Type B pancreatic cell (in vitro differentiated cells): ENCODE measurements at regions not wholly inside any gene's neighbourhood (a gene's known extent, or its start where the extent isn't known, plus 50 kb on each side); places are given as distances from the start of the nearest gene placed in this dataset.

Experiments used
- DNase-seq: peaks from one replicate; pipeline ENCODE4 v3.0.0; 2021; ENCODE audit warnings: mixed read lengths; ENCODE audit not compliant: unreplicated experiment; ENCODE audit errors: extremely low spot score
- H3K27ac Mint-ChIP-seq: 2 replicates; pipeline ENCODE4 v1.8.0; 2021; ENCODE audit warnings: mild to moderate bottlenecking, mixed read lengths
- H3K27me3 Mint-ChIP-seq: 2 replicates; pipeline ENCODE4 v1.8.0; 2021; ENCODE audit warnings: mixed read lengths
- H3K36me3 Mint-ChIP-seq: 2 replicates; pipeline ENCODE4 v1.8.0; 2021; ENCODE audit warnings: mixed read lengths
- H3K4me1 Mint-ChIP-seq: one replicate; pipeline ENCODE4 v1.8.0; 2021; ENCODE audit warnings: mixed read lengths; ENCODE audit not compliant: unreplicated experiment
- H3K4me3 Mint-ChIP-seq: 2 replicates; pipeline ENCODE4 v1.8.0; 2021; ENCODE audit warnings: mild to moderate bottlenecking, mixed read lengths
- H3K9me3 Mint-ChIP-seq: 2 replicates; pipeline ENCODE4 v1.8.0; 2021; ENCODE audit warnings: mixed read lengths
- TF ChIP-seq, protein P1 (sequence below): fragments of 200-600 bp; sonication (generic); conservative IDR thresholded peaks from 2 replicates; pipeline ENCODE4 v1.5.0; 2021; ENCODE audit warnings: antibody characterized with exemption, mild to moderate bottlenecking

GRCh38 chr10:8766899-8767298 lies 712.4 kb downstream of the GATA3 start:
- no peak overlapping the region for H3K27ac Mint-ChIP-seq
- H3K36me3 Mint-ChIP-seq = no peaks in the 10 kb centered on the region
- TF ChIP-seq, protein P1, sequence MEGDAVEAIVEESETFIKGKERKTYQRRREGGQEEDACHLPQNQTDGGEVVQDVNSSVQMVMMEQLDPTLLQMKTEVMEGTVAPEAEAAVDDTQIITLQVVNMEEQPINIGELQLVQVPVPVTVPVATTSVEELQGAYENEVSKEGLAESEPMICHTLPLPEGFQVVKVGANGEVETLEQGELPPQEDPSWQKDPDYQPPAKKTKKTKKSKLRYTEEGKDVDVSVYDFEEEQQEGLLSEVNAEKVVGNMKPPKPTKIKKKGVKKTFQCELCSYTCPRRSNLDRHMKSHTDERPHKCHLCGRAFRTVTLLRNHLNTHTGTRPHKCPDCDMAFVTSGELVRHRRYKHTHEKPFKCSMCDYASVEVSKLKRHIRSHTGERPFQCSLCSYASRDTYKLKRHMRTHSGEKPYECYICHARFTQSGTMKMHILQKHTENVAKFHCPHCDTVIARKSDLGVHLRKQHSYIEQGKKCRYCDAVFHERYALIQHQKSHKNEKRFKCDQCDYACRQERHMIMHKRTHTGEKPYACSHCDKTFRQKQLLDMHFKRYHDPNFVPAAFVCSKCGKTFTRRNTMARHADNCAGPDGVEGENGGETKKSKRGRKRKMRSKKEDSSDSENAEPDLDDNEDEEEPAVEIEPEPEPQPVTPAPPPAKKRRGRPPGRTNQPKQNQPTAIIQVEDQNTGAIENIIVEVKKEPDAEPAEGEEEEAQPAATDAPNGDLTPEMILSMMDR = no peak
- H3K9me3 Mint-ChIP-seq = no peaks in the 10 kb centered on the region
- peaks cover 8% of the 10 kb centered on the region for H3K4me1 Mint-ChIP-seq
- no peak overlapping the region for H3K4me3 Mint-ChIP-seq
- H3K27me3 Mint-ChIP-seq = no peaks in the 10 kb centered on the region
- no peak for DNase-seq

DNA sequence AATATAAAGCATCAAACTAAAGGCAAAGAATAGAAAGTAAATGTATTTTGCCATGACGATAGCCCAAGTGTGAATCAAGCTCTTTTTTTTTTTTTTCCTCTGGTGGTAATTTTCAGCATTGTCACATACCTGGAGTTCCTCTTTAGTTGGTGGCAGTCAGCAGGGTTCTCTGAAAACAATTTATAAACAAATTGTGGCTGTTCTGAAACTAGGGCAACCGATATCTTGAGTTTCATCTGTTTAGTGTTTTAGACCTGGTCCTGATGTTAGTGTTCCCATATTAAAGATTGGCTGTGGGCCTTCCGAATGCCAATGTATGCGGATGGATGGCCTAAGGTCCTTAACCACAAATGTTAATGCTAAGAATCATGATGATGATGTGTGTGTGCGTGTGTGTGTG lies 713.1 kb downstream of the GATA3 start:
- H3K36me3 Mint-ChIP-seq = no peaks in the 10 kb centered on the region
- no peak overlapping the region for H3K4me3 Mint-ChIP-seq
- H3K27ac Mint-ChIP-seq = no peak overlapping the region
- H3K4me1 Mint-ChIP-seq = peaks cover 8% of the 10 kb centered on the region
- H3K27me3 Mint-ChIP-seq = no peaks in the 10 kb centered on the region
- H3K9me3 Mint-ChIP-seq = no peaks in the 10 kb centered on the region
- TF ChIP-seq, protein P1 = no peak
- no peak for DNase-seq

GRCh38 chr10:8768341-8768740 lies 713.9 kb downstream of the GATA3 start:
- Mint-ChIP-seq H3K27ac (no peak overlapping the region), H3K27me3 (no peaks in the 10 kb centered on the region), H3K4me1 (peaks cover 6% of the 10 kb centered on the region), H3K4me3 (no peak overlapping the region), H3K9me3 (no peaks in the 10 kb centered on the region), H3K36me3 (no peaks in the 10 kb centered on the region)
- TF ChIP-seq, protein P1 = no peak
- DNase-seq = no peak

DNA sequence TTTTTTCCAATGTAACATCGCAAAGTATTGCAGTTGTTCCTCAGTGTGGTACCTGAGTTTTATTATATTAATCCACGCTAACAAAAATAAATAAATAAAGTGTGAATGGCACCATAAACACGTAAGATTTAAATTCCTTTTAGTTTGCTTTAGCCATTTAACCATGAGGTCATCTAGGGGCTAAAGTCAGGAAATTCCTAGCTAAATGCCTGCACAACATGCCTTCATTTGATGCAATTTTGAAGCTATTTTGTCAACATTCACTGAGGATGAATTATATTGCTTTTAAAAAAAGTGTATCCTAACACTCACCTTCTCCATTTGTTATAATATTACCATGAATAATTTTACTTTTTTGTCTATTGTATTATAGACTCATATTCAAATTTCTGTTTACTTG lies 714.4 kb downstream of the GATA3 start:
- TF ChIP-seq, protein P1 = no peak
- Mint-ChIP-seq H3K27ac (no peak overlapping the region), H3K4me1 (peaks cover 5% of the 10 kb centered on the region), H3K4me3 (no peak overlapping the region), H3K9me3 (no peaks in the 10 kb centered on the region), H3K27me3 (no peaks in the 10 kb centered on the region), H3K36me3 (no peaks in the 10 kb centered on the region)
- no peak for DNase-seq

GRCh38 chr10:8776926-8777622 lies 722.6 kb downstream of the GATA3 start:
- Mint-ChIP-seq H3K4me3 (no peak overlapping the region), H3K36me3 (no peaks in the 10 kb centered on the region), H3K4me1 (no peaks in the 10 kb centered on the region), H3K27me3 (no peaks in the 10 kb centered on the region), H3K27ac (no peak overlapping the region), H3K9me3 (no peaks in the 10 kb centered on the region)
- TF ChIP-seq, protein P1 = no peak
- no peak for DNase-seq
